HG03558 (cell line): ENCODE measurements at regions not wholly inside any gene's neighbourhood (a gene's known extent, or its start where the extent isn't known, plus 50 kb on each side); places are given as distances from the start of the nearest gene placed in this dataset.
"Not testable (repeated sequence)": the region's sequence is repeated elsewhere in the genome, so short reads cannot be mapped to it uniquely, and the experiment has no call there.

ENCODE experiments used
- ATAC-seq: cut with Tn5 transposase; IDR thresholded peaks from one replicate; pipeline ENCODE4 v1.9.1; 2021; ENCODE audit warnings: moderate number of reproducible peaks; ENCODE audit not compliant: unreplicated experiment; ENCODE audit errors: extremely low read depth

GRCh38 chr9:89845862-89846261 is 241.1 kb downstream of the GADD45G start:
- no peak for ATAC-seq

GRCh38 chr9:89848060-89849040 is 243.5 kb downstream of the GADD45G start:
- no peak for ATAC-seq

- ATAC-seq: no peak
These were observed 244.3 kb downstream of the GADD45G start for GRCh38 chr9:89849096-89849495.

- no peak for ATAC-seq
These were observed 245.3 kb downstream of the GADD45G start for GRCh38 chr9:89850153-89850552.

- no peak for ATAC-seq
These were observed 246.0 kb downstream of the GADD45G start for GRCh38 chr9:89850631-89851325.

- ATAC-seq: no peak
These were observed 248.3 kb downstream of the GADD45G start for GRCh38 chr9:89853161-89853560.

GRCh38 chr9:89853931-89854330 is 249.1 kb downstream of the GADD45G start:
- ATAC-seq: no peak

- ATAC-seq: no peak
These were observed 250.1 kb downstream of the GADD45G start for GRCh38 chr9:89854715-89855475.

- not testable (repeated sequence) for ATAC-seq
These were observed 251.5 kb downstream of the GADD45G start for GRCh38 chr9:89856296-89856695.

GRCh38 chr9:89856950-89857349 is 252.1 kb downstream of the GADD45G start:
- ATAC-seq: not testable (repeated sequence)

GRCh38 chr9:89859842-89860241 is 255.0 kb downstream of the GADD45G start:
- not testable (repeated sequence) for ATAC-seq

- not testable (repeated sequence) for ATAC-seq
These were observed 256.6 kb downstream of the GADD45G start for GRCh38 chr9:89861371-89861770.

- no peak for ATAC-seq
These were observed 257.5 kb downstream of the GADD45G start for GRCh38 chr9:89862316-89862715.

GRCh38 chr9:89863141-89863540 is 258.3 kb downstream of the GADD45G start:
- no peak for ATAC-seq

GRCh38 chr9:89863837-89864236 is 259.0 kb downstream of the GADD45G start:
- no peak for ATAC-seq

- ATAC-seq: no peak
These were observed 259.4 kb downstream of the GADD45G start for GRCh38 chr9:89864257-89864656.

- ATAC-seq: no peak
These were observed 259.9 kb downstream of the GADD45G start for GRCh38 chr9:89864731-89865130.

GRCh38 chr9:89865357-89865756 is 260.5 kb downstream of the GADD45G start:
- no peak for ATAC-seq

- no peak for ATAC-seq
These were observed 261.2 kb downstream of the GADD45G start for GRCh38 chr9:89865981-89866380.

GRCh38 chr9:89866701-89867100 is 261.9 kb downstream of the GADD45G start:
- ATAC-seq: no peak

GRCh38 chr9:89868100-89868499 is 263.3 kb downstream of the GADD45G start:
- no peak for ATAC-seq
